ENCODE measurements at regions not wholly inside any gene's neighbourhood (a gene's known extent, or its start where the extent isn't known, plus 50 kb on each side); places are given as distances from the start of the nearest gene placed in this dataset.

GRCh38 chr4:156237231-156237630 is 283.6 kb upstream of the CTSO start:
- Histone ChIP-seq H3K9ac (no peak overlapping the region), H3K36me3 (ENCODE audit: control insufficient read depth, insufficient read depth, low read length) (no peaks in the 10 kb centered on the region), H3K27ac (no peak overlapping the region), H3K79me2 (no peaks in the 10 kb centered on the region), H3K4me2 (ENCODE audit: low read length) (no peak overlapping the region), H3K4me3 (ENCODE audit: low read depth, low read length) (no peak overlapping the region), H3K9me3 (ENCODE audit: control insufficient read depth, low read length) (no peaks in the 10 kb centered on the region), H2AFZ (no peak overlapping the region), H3K27me3 (ENCODE audit: control insufficient read depth, insufficient read depth, low read length) (no peaks in the 10 kb centered on the region), H3K4me1 (no peaks in the 10 kb centered on the region)
- no peak for TF ChIP-seq CTCF (IDR thresholded peaks at IDR 0.05)

- Histone ChIP-seq H2AFZ (no peak overlapping the region), H3K27ac (no peak overlapping the region), H3K9ac (no peak overlapping the region), H3K9me3 (ENCODE audit: control insufficient read depth, low read length) (no peaks in the 10 kb centered on the region), H3K79me2 (no peaks in the 10 kb centered on the region), H3K4me3 (ENCODE audit: low read depth, low read length) (no peak overlapping the region), H3K27me3 (ENCODE audit: control insufficient read depth, insufficient read depth, low read length) (no peaks in the 10 kb centered on the region), H3K4me2 (ENCODE audit: low read length) (no peak overlapping the region), H3K4me1 (no peaks in the 10 kb centered on the region), H3K36me3 (ENCODE audit: control insufficient read depth, insufficient read depth, low read length) (no peaks in the 10 kb centered on the region)
- TF ChIP-seq CTCF (IDR thresholded peaks at IDR 0.05) = no peak
Observed at GRCh38 chr4:156230176-156230575, 276.5 kb upstream of the CTSO start.

GRCh38 chr4:156228676-156229075 is 275.0 kb upstream of the CTSO start:
- Histone ChIP-seq H3K27ac (no peak overlapping the region), H3K79me2 (no peaks in the 10 kb centered on the region), H3K4me3 (ENCODE audit: low read depth, low read length) (no peak overlapping the region), H3K27me3 (ENCODE audit: control insufficient read depth, insufficient read depth, low read length) (no peaks in the 10 kb centered on the region), H3K4me2 (ENCODE audit: low read length) (no peak overlapping the region), H3K9me3 (ENCODE audit: control insufficient read depth, low read length) (no peaks in the 10 kb centered on the region), H3K9ac (no peak overlapping the region), H3K4me1 (no peaks in the 10 kb centered on the region), H2AFZ (no peak overlapping the region), H3K36me3 (ENCODE audit: control insufficient read depth, insufficient read depth, low read length) (no peaks in the 10 kb centered on the region)
- TF ChIP-seq CTCF (IDR thresholded peaks at IDR 0.05) = no peak

GRCh38 chr4:156227321-156227720 is 273.7 kb upstream of the CTSO start:
- Histone ChIP-seq H3K4me3 (ENCODE audit: low read depth, low read length) (no peak overlapping the region), H3K4me2 (ENCODE audit: low read length) (no peak overlapping the region), H3K79me2 (no peaks in the 10 kb centered on the region), H3K9me3 (ENCODE audit: control insufficient read depth, low read length) (no peaks in the 10 kb centered on the region), H3K36me3 (ENCODE audit: control insufficient read depth, insufficient read depth, low read length) (no peaks in the 10 kb centered on the region), H3K4me1 (no peaks in the 10 kb centered on the region), H3K27me3 (ENCODE audit: control insufficient read depth, insufficient read depth, low read length) (no peaks in the 10 kb centered on the region), H3K9ac (no peak overlapping the region), H3K27ac (no peak overlapping the region), H2AFZ (no peak overlapping the region)
- TF ChIP-seq CTCF (IDR thresholded peaks at IDR 0.05) = no peak

GRCh38 chr4:156223985-156224384 is 270.3 kb upstream of the CTSO start:
- H3K4me1 ChIP-seq = no peaks in the 10 kb centered on the region
- H3K4me2 ChIP-seq (ENCODE audit: low read length) = no peak overlapping the region
- no peaks in the 10 kb centered on the region for H3K9me3 ChIP-seq (ENCODE audit: control insufficient read depth, low read length)
- H3K27me3 ChIP-seq (ENCODE audit: control insufficient read depth, insufficient read depth, low read length) = no peaks in the 10 kb centered on the region
- no peaks in the 10 kb centered on the region for H3K36me3 ChIP-seq (ENCODE audit: control insufficient read depth, insufficient read depth, low read length)
- no peak overlapping the region for H3K9ac ChIP-seq
- no peaks in the 10 kb centered on the region for H3K79me2 ChIP-seq
- no peak overlapping the region for H3K4me3 ChIP-seq (ENCODE audit: low read depth, low read length)
- no peak for TF ChIP-seq CTCF (IDR thresholded peaks at IDR 0.05)
- no peak overlapping the region for H2AFZ ChIP-seq
- H3K27ac ChIP-seq = no peak overlapping the region

All from parathyroid adenoma (tissue), 2 donors.